ENCODE measurements at regions not wholly inside any gene's neighbourhood (a gene's known extent, or its start where the extent isn't known, plus 50 kb on each side); places are given as distances from the start of the nearest gene placed in this dataset.
"Not testable (repeated sequence)": the region's sequence is repeated elsewhere in the genome, so short reads cannot be mapped to it uniquely, and the experiment has no call there.

GRCh38 chrX:1102221-1102620 is 110.2 kb downstream of the CRLF2 start:
- not testable (repeated sequence) for H3K27ac ChIP-seq (ENCODE audit: low read length); H3K4me1 ChIP-seq (ENCODE audit: insufficient read depth, low read length); H3K36me3 ChIP-seq (ENCODE audit: insufficient read depth, low read depth, low read length); H3K9me3 ChIP-seq (ENCODE audit: insufficient read depth, low read depth, low read length); H3K9ac ChIP-seq (ENCODE audit: low read depth, low read length); H3K4me3 ChIP-seq (ENCODE audit: low read length)
- peaks cover 16% of the 10 kb centered on the region for H3K27me3 ChIP-seq (ENCODE audit: insufficient read depth, low read length)

- Histone ChIP-seq H3K4me1 (ENCODE audit: insufficient read depth, low read length) (no peaks in the 10 kb centered on the region), H3K36me3 (ENCODE audit: insufficient read depth, low read depth, low read length) (no peaks in the 10 kb centered on the region), H3K9me3 (ENCODE audit: insufficient read depth, low read depth, low read length) (peaks cover 8% of the 10 kb centered on the region), H3K27ac (ENCODE audit: low read length) (no peak overlapping the region), H3K9ac (ENCODE audit: low read depth, low read length) (no peak overlapping the region), H3K4me3 (ENCODE audit: low read length) (no peak overlapping the region), H3K27me3 (ENCODE audit: insufficient read depth, low read length) (peaks cover 6% of the 10 kb centered on the region; the same call in 1 of the 2 replicates)
Observed at GRCh38 chrX:1099146-1099770, 113.2 kb downstream of the CRLF2 start.

DNA sequence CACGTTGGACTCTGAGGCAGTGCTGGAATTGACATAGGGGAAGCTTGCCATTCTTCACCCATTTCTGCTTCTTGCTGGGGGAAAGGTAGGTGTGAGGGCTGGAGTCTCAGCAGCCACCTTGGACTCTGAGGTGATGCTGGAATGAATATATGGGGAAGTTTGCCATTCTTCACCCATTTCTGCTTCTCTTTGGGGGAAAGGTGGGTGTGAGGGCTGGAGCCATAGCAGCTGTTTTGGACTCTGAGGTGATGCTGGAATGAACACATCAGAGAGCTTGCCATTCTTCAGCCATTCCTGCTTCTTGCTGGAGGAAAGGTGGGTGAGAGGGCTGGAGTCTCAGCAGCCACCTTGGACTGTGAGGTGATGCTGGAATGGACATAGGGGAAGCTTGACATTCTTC is 115.1 kb downstream of the CRLF2 start:
- Histone ChIP-seq H3K4me1 (ENCODE audit: insufficient read depth, low read length) (no peaks in the 10 kb centered on the region), H3K27me3 (ENCODE audit: insufficient read depth, low read length) (peaks cover 6% of the 10 kb centered on the region; the same call in 1 of the 2 replicates), H3K36me3 (ENCODE audit: insufficient read depth, low read depth, low read length) (no peaks in the 10 kb centered on the region), H3K9ac (ENCODE audit: low read depth, low read length) (no peak overlapping the region), H3K4me3 (ENCODE audit: low read length) (no peak overlapping the region), H3K27ac (ENCODE audit: low read length) (no peak overlapping the region), H3K9me3 (ENCODE audit: insufficient read depth, low read depth, low read length) (peaks cover 8% of the 10 kb centered on the region)

DNA sequence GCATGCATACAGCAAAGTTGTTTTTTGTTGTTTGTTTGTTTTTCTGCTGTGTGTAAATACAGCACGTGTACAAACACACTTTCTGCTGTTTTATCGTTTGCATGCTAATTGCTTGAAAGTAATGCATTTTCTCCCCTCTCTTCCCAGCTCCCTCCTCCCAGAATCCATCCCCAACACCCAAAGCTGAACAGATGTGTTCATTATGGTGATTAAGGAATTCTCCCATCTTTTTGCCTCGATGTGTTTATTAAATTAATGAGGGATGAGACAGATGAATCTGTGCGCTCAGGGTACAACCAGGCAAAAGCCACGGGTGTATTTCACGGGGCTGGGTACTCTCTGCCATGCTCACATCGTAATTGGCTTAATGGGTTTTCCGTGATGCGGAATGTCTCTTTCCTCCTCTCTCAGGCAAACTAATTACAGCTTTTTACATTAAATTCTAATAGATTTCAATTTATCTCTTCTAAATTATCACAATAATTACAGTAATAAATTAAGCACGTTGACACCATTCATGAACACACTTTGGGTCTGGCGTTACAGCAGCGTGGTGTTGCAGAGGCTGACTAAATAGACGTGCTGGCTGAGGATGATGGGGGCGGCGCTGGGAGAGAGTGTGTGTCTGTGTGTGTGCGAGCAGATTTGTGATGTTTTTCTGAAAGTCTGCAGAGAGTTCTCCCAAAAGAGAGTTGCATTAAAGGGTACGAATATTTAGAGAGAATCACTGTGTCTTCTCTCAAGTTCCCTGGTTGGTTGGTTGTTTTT is 117.7 kb downstream of the CRLF2 start:
- Histone ChIP-seq H3K4me1 (ENCODE audit: insufficient read depth, low read length) (no peaks in the 10 kb centered on the region), H3K9ac (ENCODE audit: low read depth, low read length) (no peak overlapping the region), H3K27me3 (ENCODE audit: insufficient read depth, low read length) (no peaks in the 10 kb centered on the region), H3K27ac (ENCODE audit: low read length) (no peak overlapping the region), H3K9me3 (ENCODE audit: insufficient read depth, low read depth, low read length) (peaks cover 8% of the 10 kb centered on the region), H3K4me3 (ENCODE audit: low read length) (no peak overlapping the region), H3K36me3 (ENCODE audit: insufficient read depth, low read depth, low read length) (no peaks in the 10 kb centered on the region)

- H3K9me3 ChIP-seq (ENCODE audit: insufficient read depth, low read depth, low read length), result peaks cover 8% of the 10 kb centered on the region
- H3K27ac ChIP-seq (ENCODE audit: low read length), result no peak overlapping the region
- no peak overlapping the region for H3K4me3 ChIP-seq (ENCODE audit: low read length)
- no peaks in the 10 kb centered on the region for H3K4me1 ChIP-seq (ENCODE audit: insufficient read depth, low read length)
- no peaks in the 10 kb centered on the region for H3K36me3 ChIP-seq (ENCODE audit: insufficient read depth, low read depth, low read length)
- H3K27me3 ChIP-seq (ENCODE audit: insufficient read depth, low read length), result no peaks in the 10 kb centered on the region
- no peak overlapping the region for H3K9ac ChIP-seq (ENCODE audit: low read depth, low read length)
Observed at GRCh38 chrX:1093586-1094421, 118.6 kb downstream of the CRLF2 start.

- Histone ChIP-seq H3K4me1 (ENCODE audit: insufficient read depth, low read length) (no peaks in the 10 kb centered on the region), H3K36me3 (ENCODE audit: insufficient read depth, low read depth, low read length) (no peaks in the 10 kb centered on the region), H3K27me3 (ENCODE audit: insufficient read depth, low read length) (no peaks in the 10 kb centered on the region), H3K27ac (ENCODE audit: low read length) (no peak overlapping the region), H3K9ac (ENCODE audit: low read depth, low read length) (no peak overlapping the region), H3K9me3 (ENCODE audit: insufficient read depth, low read depth, low read length) (peaks cover 8% of the 10 kb centered on the region), H3K4me3 (ENCODE audit: low read length) (no peak overlapping the region)
Observed at GRCh38 chrX:1093121-1093520, 119.3 kb downstream of the CRLF2 start.

GRCh38 chrX:1086444-1087409 is 125.7 kb downstream of the CRLF2 start:
- no peak overlapping the region for H3K4me3 ChIP-seq (ENCODE audit: low read length)
- H3K4me1 ChIP-seq (ENCODE audit: insufficient read depth, low read length), result no peaks in the 10 kb centered on the region; the same call in 1 of the 2 replicates
- no peak overlapping the region for H3K9ac ChIP-seq (ENCODE audit: low read depth, low read length)
- H3K27me3 ChIP-seq (ENCODE audit: insufficient read depth, low read length), result no peaks in the 10 kb centered on the region
- H3K36me3 ChIP-seq (ENCODE audit: insufficient read depth, low read depth, low read length), result no peaks in the 10 kb centered on the region
- H3K27ac ChIP-seq (ENCODE audit: low read length), result no peak overlapping the region
- peaks cover 14% of the 10 kb centered on the region; the same call in 1 of the 2 replicates for H3K9me3 ChIP-seq (ENCODE audit: insufficient read depth, low read depth, low read length)

DNA sequence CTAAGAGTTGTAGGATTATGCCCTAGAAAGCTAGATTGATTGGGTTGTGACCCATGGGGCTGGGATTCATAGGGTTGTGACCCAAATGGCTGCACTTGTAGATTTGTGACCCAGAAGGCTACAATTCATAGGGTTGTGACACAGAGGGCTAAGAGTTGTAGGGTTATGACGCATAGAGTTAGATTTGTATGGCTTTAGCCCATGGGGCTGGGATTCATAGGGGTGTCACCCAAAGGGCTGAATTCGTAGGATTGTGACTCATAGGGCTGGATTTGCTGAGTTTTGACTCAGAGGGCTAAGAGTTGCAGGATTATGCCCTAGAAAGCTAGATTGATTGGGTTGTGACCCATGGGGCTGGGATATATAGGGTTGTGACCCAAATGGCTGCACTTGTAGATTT is 126.6 kb downstream of the CRLF2 start:
- not testable (repeated sequence) for H3K27ac ChIP-seq (ENCODE audit: low read length); H3K4me3 ChIP-seq (ENCODE audit: low read length); H3K27me3 ChIP-seq (ENCODE audit: insufficient read depth, low read length); H3K9ac ChIP-seq (ENCODE audit: low read depth, low read length); H3K4me1 ChIP-seq (ENCODE audit: insufficient read depth, low read length); H3K36me3 ChIP-seq (ENCODE audit: insufficient read depth, low read depth, low read length)
- H3K9me3 ChIP-seq (ENCODE audit: insufficient read depth, low read depth, low read length), result peaks cover 14% of the 10 kb centered on the region; the same call in 1 of the 2 replicates

GRCh38 chrX:1084689-1085088 is 127.8 kb downstream of the CRLF2 start:
- H3K9me3 ChIP-seq (ENCODE audit: insufficient read depth, low read depth, low read length), result peaks cover 14% of the 10 kb centered on the region; the same call in 1 of the 2 replicates

DNA sequence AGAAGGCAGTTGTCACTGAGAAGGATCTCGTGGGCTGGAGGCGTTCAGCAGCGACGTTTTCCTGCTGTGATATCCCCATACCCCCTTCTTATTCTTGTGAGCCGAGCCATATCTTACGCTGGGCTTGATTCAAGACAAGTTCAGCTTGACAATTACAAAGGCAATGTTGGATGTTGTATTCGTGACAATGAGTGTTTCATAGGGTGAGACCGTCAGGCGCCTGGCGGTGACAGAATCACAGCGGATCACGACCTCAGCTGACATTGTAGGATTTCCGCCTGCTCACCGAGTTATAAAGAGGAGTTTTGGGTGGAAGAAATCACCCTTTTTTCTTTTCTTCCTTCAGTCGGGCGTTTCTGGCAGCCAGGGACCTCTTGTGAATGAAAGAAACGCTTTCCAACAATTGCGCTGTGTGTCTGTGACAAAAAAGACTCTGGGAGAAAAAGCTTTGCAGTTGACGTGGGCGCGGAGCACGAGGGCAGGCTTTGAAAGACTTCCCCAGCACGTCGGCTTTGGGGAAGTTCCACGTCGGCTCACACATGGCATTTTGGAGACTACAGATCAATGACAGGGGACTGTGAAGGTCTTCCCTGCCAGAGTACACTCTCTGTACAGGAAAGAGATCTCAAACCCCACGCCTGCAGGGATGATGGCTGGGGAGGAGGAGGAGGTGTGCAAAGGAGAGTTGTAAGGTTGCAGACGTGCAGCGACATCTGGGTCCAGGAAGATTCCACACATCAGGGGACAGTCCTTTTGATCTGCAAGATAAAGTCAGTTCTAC is 135.4 kb downstream of the CRLF2 start:
- Histone ChIP-seq H3K9ac (ENCODE audit: low read depth, low read length) (no peak overlapping the region; the same call in 1 of the 2 replicates), H3K36me3 (ENCODE audit: insufficient read depth, low read depth, low read length) (no peaks in the 10 kb centered on the region), H3K4me1 (ENCODE audit: insufficient read depth, low read length) (no peaks in the 10 kb centered on the region), H3K27me3 (ENCODE audit: insufficient read depth, low read length) (no peaks in the 10 kb centered on the region; the same call in 1 of the 2 replicates), H3K4me3 (ENCODE audit: low read length) (no peak overlapping the region), H3K27ac (ENCODE audit: low read length) (no peak overlapping the region), H3K9me3 (ENCODE audit: insufficient read depth, low read depth, low read length) (peaks cover 7% of the 10 kb centered on the region; the same call in 1 of the 2 replicates)

More at GRCh38 chrX:1084689-1085088, 127.8 kb downstream of the CRLF2 start:
- H3K36me3 ChIP-seq (ENCODE audit: insufficient read depth, low read depth, low read length), result no peaks in the 10 kb centered on the region
- no peak overlapping the region for H3K4me3 ChIP-seq (ENCODE audit: low read length)
- H3K27ac ChIP-seq (ENCODE audit: low read length), result no peak overlapping the region
- H3K27me3 ChIP-seq (ENCODE audit: insufficient read depth, low read length), result no peaks in the 10 kb centered on the region
- no peaks in the 10 kb centered on the region; the same call in 1 of the 2 replicates for H3K4me1 ChIP-seq (ENCODE audit: insufficient read depth, low read length)
- H3K9ac ChIP-seq (ENCODE audit: low read depth, low read length), result no peak overlapping the region

Measured in iPS-20b (cell line).